ENCODE measurements at regions not wholly inside any gene's neighbourhood (a gene's known extent, or its start where the extent isn't known, plus 50 kb on each side); places are given as distances from the start of the nearest gene placed in this dataset.

- TF ChIP-seq POLR2A (IDR thresholded peaks at IDR 0.05): no peak
- TF ChIP-seq, protein P1, sequence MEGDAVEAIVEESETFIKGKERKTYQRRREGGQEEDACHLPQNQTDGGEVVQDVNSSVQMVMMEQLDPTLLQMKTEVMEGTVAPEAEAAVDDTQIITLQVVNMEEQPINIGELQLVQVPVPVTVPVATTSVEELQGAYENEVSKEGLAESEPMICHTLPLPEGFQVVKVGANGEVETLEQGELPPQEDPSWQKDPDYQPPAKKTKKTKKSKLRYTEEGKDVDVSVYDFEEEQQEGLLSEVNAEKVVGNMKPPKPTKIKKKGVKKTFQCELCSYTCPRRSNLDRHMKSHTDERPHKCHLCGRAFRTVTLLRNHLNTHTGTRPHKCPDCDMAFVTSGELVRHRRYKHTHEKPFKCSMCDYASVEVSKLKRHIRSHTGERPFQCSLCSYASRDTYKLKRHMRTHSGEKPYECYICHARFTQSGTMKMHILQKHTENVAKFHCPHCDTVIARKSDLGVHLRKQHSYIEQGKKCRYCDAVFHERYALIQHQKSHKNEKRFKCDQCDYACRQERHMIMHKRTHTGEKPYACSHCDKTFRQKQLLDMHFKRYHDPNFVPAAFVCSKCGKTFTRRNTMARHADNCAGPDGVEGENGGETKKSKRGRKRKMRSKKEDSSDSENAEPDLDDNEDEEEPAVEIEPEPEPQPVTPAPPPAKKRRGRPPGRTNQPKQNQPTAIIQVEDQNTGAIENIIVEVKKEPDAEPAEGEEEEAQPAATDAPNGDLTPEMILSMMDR (IDR thresholded peaks at IDR 0.05): no peak
Measured at GRCh38 chr10:33657913-33658312, 323.4 kb upstream of the NRP1 start.
